ENCODE measurements at regions not wholly inside any gene's neighbourhood (a gene's known extent, or its start where the extent isn't known, plus 50 kb on each side); places are given as distances from the start of the nearest gene placed in this dataset.

DNA sequence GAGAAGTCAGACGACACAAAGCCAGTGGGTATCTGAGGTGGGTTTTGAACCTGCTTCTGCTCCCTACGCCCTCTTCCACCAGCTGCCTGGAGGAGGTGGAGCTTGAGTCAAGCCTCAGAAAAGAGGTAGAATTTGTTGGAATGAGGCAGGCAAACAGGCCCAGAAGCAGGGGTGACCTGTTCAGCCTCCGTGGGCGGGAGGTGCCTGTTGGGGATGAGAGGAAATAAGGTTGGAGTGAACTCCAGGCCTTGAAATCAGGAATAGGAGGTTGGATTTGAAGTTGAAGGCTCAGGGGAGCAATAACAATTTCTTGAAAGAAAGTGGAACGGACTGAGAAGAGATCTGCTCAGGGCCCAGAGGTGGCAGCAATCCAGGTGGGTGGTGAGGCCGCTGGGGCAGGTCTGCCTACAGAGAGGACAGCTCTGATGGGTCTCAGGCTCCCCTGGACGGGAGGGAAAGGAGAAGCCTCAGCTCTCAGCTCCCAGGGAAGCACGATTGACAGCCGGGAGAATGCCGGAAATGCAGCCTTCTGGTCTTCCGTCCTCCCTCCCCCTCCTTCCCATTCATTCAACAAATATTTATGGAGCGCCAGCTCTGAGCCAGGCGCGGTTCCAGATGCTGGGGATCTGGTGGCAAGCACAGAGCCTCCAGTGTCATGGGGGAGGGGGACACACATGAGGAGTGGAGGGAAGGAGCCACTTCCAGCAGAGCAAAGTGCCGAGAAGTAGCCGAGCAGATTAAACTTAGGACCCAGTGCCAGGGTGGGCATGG, 61.9 kb upstream of the CIBAR2 start:
- DNase-seq (ENCODE audit: low read depth in 2 of 2): no peak

DNA sequence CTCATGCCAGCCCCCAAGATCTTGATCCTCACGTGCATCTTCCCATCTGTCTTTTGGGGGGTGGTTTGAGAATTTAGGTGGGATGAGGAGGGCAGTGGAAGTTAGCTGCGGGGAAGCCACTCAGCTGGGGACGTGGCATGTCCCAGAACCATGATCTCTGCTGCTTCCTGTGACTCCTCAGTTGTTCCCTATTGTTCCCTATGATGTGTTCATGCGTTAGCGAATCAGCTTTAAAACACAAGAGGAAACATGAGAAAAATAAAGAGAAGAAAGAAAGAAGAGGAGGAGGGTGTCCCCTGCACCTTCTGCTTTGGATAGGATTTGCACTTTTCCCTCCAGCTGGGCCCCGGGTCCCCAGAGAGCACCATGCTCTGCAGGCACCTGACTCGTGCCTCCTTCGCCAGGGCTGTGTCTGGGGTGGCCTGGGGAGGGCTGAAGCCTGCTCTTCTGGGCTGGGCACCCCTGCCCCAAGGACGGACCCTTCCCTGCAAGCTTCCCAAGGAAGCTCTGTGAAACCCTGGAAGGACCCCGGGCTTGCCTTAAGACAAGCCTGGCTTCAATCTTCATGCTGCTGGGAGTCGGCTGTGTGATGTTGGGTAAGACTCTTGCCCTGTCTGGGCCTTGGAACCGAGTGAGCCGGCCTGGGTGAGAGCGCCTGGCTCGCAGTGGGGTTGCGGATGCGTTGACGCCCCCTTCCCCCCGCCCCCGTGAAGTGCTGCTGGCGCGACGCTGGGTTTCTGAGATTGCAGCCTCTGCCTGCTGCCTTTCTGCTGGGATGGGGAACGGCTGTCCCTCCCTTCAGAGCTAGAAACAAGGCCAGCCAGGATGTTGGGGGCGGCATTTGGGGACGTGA, 62.8 kb upstream of the CIBAR2 start:
- DNase-seq (ENCODE audit: low read depth in 2 of 2): no peak

DNA sequence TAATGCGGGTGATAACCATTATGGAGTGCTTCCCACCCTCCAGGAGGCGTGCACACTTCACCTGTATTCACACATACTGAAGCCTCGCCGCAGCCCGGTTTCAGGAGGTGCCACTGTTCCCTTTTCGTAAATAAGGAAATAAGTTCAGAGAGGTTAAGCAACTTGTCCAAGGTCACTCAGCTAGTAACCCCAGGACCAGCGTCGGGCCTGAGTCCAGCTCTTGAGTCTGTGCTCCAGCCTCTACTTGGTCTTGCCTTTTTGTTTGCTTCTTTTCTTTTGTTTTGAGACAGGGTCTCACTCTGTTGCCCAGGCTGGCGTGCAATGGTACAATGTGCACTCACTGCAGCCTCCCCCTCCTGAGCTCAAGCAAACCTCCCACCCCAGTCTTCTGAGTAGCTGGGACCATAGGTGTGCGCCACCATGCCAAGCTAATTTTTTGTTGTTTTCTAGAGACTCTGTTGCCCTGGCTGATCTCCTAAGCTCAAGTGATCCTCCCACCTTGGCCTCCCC, 63.5 kb upstream of the CIBAR2 start:
- no peak for DNase-seq (ENCODE audit: low read depth in 2 of 2)

DNA sequence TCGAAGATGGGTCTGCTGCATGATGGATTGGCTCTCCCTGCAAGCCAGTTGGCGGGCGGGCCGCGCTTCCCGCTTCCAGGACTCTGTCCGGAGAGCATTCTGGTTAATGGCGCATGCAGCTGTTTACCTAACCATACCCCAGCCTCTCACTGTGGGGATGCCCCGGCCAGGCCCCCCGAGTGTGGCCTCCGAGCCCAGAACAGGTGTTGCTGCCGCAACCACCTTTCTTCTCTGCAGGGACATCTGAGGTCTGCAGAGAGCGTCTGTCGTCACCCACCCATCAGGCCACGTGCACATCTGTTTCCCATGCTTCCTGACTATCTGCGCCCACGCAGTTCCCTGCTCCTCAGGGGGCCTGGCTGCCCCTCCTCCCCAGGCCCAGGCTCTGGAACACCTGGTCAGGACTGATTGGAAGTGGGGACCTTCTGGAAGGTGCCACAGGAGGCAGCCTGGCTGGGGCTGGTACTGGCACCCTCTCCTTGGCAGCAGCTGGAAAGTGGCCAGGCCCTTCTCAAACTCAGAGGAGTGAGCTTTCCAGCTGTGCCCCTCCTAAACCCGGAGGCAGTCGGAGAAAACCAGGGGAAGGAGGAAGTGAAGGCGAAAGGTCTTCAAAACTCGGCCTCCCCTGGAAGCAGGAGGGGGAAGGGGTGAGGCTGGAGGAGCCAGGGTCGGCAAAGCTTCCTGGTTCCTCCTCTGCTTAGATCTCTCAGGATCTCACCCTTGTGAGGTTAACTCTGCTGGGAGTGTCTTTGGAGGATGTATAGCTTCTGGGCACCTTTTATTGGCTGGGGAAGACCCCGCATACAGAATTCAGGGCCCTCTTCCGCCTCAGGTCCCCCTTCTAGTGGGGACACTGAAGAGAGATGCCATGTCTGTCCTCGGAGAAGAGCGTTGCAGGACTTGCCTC, 64.5 kb upstream of the CIBAR2 start:
- DNase-seq (ENCODE audit: low read depth in 2 of 2): no peak

DNA sequence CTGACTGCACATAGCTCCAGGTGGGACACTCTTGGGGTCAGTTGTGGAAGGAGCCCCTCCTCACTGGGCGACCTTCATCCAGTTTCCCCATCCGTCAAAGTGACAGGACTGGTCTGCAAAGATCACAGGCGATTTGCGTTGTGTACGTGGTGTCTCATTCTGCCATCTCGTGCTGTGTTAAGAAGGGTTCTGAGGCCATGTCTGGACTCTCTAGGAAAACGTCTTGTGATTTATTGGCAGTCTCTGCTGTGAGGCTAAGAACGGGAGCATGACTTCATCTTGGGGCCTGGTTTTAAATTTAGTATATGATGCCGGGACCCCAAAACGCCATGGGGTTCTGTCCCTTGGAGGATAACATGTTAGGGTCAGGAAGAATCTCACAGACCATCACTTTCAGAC, 65.2 kb upstream of the CIBAR2 start:
- DNase-seq (ENCODE audit: low read depth in 2 of 2): no peak

DNA sequence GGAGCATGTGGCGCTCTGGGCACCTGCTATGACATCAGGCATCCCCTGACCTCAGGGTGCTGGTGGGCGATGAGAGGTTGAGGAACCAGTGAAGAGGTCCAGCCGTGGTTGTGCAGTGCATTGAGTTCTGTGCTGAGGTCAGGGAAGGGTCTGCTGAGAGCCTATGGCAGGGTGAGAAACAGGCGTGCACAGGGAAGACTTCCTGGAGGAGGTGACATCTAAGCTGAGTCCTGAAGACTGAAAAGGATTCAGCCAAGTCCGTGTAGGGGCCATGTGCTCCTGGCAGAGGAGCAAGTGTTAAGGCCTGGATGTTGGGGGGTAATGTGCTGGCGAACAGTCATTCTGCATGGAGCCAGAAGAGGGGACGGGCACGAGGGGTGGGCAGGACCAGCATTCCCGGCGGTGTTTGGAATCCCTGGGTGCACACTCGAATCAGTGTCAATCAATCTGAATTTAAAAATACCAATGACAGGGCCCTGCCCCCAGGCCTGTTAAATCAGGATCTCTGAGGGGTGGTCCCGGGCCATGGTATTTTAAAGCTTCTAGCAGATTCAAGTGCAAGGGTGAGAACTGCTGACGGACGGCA, 65.8 kb upstream of the CIBAR2 start:
- no peak for DNase-seq (ENCODE audit: low read depth in 2 of 2)

DNA sequence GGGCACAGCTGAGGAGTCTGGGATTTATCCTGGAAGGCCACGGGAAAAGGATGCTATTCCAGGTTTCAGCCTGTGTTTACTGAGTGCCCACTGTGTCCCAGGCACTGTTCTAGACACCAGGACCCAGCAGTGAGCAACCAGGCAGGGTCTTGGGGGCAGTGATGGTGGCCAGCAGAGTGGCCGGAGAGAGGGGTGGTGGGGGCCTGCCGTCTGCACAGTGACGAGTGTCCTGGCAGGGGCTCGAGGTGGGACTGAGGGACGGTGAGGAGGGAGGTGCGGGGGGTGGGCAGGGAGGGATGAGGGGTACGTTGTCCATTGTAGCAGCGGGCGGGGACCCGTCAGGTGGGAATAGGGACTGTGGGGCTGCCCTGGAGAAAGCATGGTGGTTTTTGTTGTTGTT, 66.3 kb upstream of the CIBAR2 start:
- no peak for DNase-seq (ENCODE audit: low read depth in 2 of 2)

DNA sequence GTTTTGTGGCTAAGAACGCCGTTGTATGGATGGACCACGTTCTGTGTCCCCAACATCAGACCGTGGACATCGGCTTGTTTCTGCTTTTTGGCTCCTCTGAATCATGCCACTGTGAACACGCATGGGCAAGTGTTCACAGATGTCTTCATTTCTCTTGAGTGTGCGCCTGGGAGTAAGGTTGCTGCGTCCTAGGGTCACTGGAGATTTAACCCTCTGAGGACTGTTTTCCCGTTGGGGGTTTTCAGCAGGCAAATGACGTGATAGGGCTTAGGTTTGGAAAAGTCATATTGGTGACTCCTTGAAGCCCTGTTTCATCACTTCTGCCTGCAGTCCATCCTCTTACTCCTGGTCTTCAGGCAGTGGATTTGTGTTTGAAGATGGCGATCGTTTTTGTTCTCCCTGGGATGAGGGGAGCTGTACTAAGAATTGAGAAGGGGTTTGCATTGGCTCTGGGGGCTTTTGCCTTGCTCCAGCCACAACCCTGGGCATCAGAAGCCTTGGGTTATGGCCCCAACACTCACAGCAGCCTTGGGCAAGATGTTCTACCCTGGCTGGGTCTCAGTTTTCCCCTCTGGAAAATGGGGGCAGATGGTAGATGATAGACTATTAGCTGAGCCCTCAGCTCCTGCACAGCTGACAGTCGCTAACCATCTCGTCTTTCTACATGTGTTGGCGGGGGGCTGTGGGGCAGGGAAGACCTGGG, 67.2 kb upstream of the CIBAR2 start:
- DNase-seq (ENCODE audit: low read depth in 2 of 2): no peak

DNA sequence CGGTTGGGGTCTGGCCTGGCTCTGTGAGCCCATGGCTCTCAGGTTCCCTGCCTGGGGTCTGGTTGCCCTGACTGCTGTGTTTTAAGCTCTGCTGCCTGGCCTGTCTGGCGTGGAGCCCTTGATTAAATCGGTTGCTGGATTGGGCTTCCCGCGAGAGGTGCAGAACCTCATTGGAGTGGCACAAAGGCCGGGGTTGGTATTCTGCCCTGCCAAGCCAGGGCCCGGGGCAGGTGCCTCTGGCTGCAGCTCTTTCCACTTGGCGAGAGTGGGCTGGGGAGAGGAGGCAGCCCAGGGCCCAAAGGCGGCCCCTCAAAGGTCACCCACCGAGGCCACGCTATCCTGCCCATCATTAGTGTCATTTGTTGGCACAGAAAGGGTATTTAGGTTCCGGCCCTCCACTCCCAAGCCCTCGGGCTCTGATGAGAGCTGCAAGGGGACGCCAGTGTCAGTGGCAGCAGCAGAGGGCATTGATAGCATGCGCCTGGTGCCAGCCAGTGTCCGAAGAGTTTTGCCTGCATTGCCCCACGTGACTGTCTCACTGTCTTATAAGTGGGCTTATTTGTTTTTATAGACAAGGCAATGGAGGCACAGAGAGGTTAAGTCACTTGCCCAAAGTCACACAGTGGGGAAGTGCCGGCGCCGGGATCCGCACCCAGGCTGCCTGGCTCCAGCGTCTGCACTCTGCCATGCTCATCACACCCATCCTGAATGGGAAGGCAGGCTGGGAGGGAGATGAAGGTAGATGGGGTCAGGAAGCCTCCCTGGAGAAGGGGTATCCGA, 68.0 kb upstream of the CIBAR2 start:
- no peak for DNase-seq (ENCODE audit: low read depth in 2 of 2)

DNA sequence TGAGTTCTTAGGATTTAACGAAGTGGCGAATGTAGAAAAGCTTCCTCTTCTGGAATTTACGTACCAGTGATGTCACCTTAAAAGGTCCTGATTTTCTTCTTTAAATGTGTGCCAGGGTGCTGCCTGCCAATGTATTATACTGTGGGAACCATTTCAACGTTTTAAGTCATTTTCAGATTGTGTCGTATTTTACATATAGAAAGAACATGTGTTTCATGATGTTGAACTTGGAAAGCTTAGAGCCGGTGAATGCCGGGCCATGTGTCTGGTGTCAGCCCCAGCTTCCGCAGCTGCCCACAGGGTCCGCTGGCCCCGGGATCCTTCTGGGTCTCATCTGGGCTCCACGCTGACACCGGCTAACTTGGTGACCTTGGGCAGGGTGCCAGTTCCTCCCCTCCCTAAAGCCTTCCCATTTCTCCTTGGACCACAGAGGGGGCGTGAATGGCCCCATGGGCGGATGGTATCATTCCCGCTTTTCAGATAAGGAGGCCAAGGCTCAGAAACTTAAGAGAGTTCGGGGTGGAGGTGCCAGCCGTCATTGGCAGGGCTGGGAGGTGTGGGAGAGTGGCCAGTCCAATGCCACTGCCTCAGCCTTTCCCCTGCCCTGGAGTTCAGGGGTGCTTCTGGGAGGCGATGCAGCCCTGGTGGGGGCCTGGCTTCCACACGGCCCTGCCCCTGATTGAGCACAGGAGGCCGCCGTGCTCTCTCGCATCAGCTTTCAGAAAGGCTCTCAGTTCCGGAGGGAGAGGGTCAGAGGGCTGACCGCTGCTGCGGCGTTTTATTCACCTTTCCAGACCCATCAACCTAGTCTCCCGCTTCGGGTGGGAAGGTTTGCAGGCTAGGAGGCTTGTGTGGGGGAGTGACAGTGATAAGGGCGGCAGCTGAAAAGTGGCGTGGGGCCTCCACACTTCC, 68.8 kb upstream of the CIBAR2 start:
- DNase-seq (ENCODE audit: low read depth in 2 of 2): no peak

DNA sequence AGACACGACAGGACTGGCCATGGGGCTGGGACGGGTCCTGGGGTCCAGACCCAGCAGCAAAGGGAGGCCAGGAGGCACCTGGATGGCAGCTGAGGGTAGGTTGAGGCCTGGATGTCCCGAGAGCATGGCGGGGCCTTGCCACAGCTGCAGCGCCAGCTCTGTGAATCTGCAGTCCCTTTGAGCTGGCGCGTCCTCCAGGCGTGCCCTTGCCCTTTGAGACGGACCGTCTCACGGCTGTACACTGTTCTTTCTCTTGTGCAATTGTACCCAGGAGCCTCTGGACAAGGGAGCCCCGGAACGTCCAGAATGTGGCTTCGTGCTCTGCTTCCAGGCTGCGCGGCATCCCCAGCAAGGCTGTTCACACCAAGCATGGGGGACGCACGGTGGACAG, 69.5 kb upstream of the CIBAR2 start:
- no peak for DNase-seq (ENCODE audit: low read depth in 2 of 2)

DNA sequence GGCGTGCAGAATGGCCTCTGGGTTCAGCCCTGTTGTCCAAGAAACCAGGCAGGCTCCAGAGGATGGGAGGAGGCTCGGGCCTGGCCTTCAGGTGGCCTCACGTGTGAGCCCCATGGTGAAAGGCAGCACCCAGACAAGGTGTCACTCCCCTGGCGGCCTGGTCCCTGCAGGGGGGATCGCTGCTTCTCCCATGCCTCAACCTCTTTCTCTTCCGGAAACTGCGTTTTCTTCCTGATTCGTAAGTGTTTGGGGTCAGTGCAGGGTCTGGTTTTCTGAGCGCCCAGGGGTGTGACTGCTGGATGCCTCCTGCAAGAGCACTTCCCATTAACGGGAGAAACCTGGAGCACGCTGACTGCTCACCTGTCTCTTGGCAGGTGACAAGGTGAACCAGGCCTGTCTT, 70.0 kb upstream of the CIBAR2 start:
- no peak for DNase-seq (ENCODE audit: low read depth in 2 of 2)

DNA sequence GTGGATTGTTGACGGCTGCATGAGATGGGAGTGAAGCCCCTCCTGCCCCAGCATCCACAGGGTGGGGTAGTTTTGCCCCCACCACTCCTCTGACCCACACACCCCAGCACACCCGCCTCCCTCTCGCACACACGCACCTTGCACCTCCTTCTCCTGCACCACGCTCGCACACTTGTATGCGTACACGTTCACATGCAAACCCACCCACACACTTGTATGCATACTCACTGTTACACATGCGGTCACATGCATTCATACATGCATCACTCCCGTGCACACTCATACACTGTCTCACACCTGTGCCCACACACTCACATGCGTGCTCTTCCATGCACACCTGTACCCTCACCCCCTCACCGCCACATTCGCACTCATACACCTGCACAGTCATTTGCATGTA, 70.5 kb upstream of the CIBAR2 start:
- DNase-seq (ENCODE audit: low read depth in 2 of 2): no peak

DNA sequence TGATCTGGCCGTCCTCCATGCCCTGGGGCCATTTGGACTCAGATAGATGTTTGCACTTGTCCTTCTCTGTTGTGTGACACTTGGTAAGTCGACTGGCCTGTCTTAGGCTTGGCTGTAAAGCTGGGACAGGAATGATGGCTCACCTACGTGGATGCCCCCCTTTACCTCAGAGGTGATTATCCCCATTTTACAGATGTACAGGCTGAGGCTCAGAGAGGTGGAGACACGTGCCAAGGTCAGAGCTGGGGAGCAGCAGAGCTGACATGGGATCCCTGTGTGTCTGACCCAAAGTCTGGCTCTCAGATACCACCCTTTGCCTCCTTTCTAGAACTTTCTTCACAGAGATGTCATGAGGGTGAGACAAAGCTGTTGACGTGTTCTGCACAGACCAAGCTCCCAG, 71.3 kb upstream of the CIBAR2 start:
- DNase-seq (ENCODE audit: low read depth in 2 of 2): no peak

DNA sequence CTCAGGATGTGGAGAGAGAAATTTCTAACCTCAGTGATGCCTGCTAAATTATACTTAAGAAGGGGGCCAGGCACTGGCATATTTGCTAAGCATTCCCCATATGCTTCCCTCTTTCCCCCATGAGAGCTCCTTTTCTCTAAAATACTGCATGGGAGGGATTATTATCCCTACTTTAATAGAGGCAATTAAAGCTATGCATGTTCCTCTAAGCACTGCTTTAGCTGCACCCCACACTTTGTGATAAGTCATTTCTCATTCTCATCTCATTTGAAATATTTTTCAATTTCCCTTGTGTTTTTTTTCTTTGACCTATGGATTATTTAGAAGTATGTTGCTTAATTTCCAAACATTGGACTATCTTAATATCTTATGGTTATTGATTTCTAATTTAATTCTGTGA, 72.1 kb upstream of the CIBAR2 start:
- no peak for DNase-seq (ENCODE audit: low read depth in 2 of 2)

DNA sequence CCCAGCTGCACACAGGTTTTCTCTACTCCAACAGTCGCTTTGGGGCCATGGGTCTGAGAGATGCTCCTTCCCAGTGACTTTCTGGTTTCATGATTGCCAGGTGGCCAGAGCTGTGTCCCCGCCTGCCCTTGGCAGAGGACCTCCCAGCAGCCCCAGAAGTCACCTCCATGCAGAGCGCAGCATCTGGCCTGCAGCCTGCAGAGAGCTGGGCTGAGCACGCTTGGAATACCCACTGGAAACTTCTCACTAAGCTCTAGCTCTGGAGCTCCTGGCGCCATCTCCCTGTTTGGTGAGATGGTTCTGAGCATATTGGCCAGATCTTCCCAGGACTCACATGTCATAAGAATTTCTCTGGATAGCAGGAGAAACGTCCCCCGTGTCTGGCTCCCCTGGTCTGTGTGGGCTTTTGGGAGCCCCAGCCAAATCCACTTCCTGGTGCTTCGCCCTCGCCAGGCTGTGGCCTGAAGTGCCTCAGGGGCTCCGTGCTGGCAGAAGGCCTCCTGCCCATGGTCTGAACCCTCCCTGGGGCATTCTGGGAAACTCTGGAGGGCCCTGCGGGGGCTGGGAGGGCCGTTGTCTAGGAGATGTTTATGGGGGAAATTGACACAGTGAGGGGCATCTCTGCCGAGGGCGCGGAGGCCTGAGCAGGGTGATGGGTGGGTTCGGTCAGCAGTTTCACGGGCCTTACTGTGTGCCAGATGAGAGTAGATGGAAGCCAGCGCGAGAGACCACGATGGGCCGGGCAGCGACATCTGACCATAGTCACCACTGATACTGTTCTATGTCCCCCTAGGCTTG, 73.2 kb upstream of the CIBAR2 start:
- DNase-seq (ENCODE audit: low read depth in 2 of 2): no peak

DNA sequence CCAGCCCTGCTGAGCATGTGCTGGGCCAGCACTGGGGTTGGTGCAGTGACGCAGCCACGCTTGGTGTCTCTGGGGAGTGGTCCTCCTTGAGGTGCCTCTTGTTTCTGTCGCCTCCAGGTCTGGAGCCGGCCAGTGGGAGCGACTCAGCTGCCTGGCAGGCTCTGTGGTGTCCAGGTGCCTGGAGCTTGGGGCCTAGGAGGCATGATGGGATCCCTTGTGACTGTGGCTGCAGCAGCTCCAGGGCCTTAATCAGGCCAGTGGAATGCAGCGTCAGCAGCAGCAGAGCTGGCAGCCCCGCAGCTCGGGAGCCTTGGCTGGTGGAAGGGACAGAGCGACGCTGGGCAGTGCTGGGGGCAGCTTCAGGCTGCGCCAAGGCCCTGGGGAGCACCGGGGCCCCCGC, 74.7 kb upstream of the CIBAR2 start:
- DNase-seq (ENCODE audit: low read depth in 2 of 2): no peak

DNA sequence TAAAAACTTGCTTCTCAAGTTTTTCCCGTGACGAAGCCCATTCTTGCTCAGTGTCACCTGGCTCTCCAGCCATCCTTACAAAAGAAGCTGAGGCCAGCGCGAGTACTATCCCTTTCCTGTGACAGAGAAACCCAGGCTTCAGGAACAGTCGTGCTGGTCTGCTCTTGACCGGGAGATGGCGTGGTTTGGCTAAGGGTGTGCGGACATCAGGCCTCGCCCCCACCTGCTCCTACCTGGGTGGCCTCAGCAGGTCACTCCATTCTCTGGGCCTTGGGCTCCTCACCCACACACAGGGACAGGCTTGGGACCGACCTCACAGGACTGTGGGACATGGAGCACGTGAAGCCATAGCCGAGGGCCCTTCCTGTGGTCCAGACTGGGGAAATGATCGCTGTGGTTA, 75.2 kb upstream of the CIBAR2 start:
- DNase-seq (ENCODE audit: low read depth in 2 of 2): no peak
